ENCODE measurements at regions not wholly inside any gene's neighbourhood (a gene's known extent, or its start where the extent isn't known, plus 50 kb on each side); places are given as distances from the start of the nearest gene placed in this dataset.
"Not testable (repeated sequence)": the region's sequence is repeated elsewhere in the genome, so short reads cannot be mapped to it uniquely, and the experiment has no call there.

GRCh38 chr1:70674941-70675685, 264.0 kb downstream of the CTH start:
- no peak for DNase-seq

GRCh38 chr1:70675737-70676156, 264.7 kb downstream of the CTH start:
- DNase-seq: no peak

- peak; percentile 15 for DNase-seq
Measured at GRCh38 chr1:70685300-70686286, 274.5 kb downstream of the CTH start.

GRCh38 chr1:70688580-70688979, 277.5 kb downstream of the CTH start:
- no peak for DNase-seq

- DNase-seq: no peak
Measured at GRCh38 chr1:70706381-70707037, 295.4 kb downstream of the CTH start.

- no peak for DNase-seq
Measured at GRCh38 chr1:70707214-70707613, 296.1 kb downstream of the CTH start.

GRCh38 chr1:70714149-70714548, 303.1 kb downstream of the CTH start:
- DNase-seq: no peak

GRCh38 chr1:70717211-70717610, 306.1 kb downstream of the CTH start:
- DNase-seq: no peak

GRCh38 chr1:70717656-70718055, 306.6 kb downstream of the CTH start:
- DNase-seq: no peak

GRCh38 chr1:70718086-70718630, 307.1 kb downstream of the CTH start:
- DNase-seq: no peak

GRCh38 chr1:70719154-70719553, 308.1 kb downstream of the CTH start:
- DNase-seq: no peak

- no peak for DNase-seq
Measured at GRCh38 chr1:70720109-70720508, 309.0 kb downstream of the CTH start.

- DNase-seq: no peak
Measured at GRCh38 chr1:70720521-70720920, 309.5 kb downstream of the CTH start.

- DNase-seq: no peak
Measured at GRCh38 chr1:70727886-70728489, 316.9 kb downstream of the CTH start.

- not testable (repeated sequence) for DNase-seq
Measured at GRCh38 chr1:70736518-70736917, 311.1 kb downstream of the PTGER3 start.

GRCh38 chr1:70737125-70737524, 310.5 kb downstream of the PTGER3 start:
- DNase-seq: no peak

- no peak for DNase-seq
Measured at GRCh38 chr1:70738624-70739023, 309.0 kb downstream of the PTGER3 start.

GRCh38 chr1:70745199-70745598, 302.4 kb downstream of the PTGER3 start:
- DNase-seq: no peak

- not testable (repeated sequence) for DNase-seq
Measured at GRCh38 chr1:70746062-70746461, 301.6 kb downstream of the PTGER3 start.

- DNase-seq: not testable (repeated sequence)
Measured at GRCh38 chr1:70747123-70747522, 300.5 kb downstream of the PTGER3 start.

GRCh38 chr1:70751676-70752287, 295.8 kb downstream of the PTGER3 start:
- DNase-seq: not testable (repeated sequence)

- DNase-seq: no peak
Measured at GRCh38 chr1:70754701-70755100, 292.9 kb downstream of the PTGER3 start.
